HEK293T (cell line): ENCODE measurements at regions not wholly inside any gene's neighbourhood (a gene's known extent, or its start where the extent isn't known, plus 50 kb on each side); places are given as distances from the start of the nearest gene placed in this dataset.

Experiments used
- CTCF ChIA-PET: fragments of 350-600 bp; formaldehyde crosslinking; extraction: SDS; loops from one replicate; lab custom pipeline; 2021; ENCODE audit warnings: antibody characterized with exemption, inconsistent platforms; lab: Yijun Ruan, JAX
- POLR2A ChIA-PET: fragments of 350-600 bp; formaldehyde crosslinking; extraction: SDS; loops from one replicate; lab custom pipeline; 2020; ENCODE audit warnings: antibody characterized with exemption, inconsistent platforms; lab: Yijun Ruan, JAX
- DNase-seq: peaks from one replicate; pipeline ENCODE4 v3.0.0; 2012; ENCODE audit warnings: mixed read lengths; ENCODE audit errors: extremely low spot score
- ARNT ChIP-seq: fragments of 450-650 bp; IDR thresholded peaks from 2 replicates; pipeline ENCODE4 v1.6.1; 2017; ENCODE audit warnings: mild to moderate bottlenecking
- BHLHE40 ChIP-seq: fragments of 450-650 bp; IDR thresholded peaks from 2 replicates; pipeline ENCODE4 v1.6.1; 2016; ENCODE audit warnings: mild to moderate bottlenecking, moderate library complexity, borderline replicate concordance
- CTBP1 ChIP-seq: fragments of 450-650 bp; IDR thresholded peaks from 2 replicates; pipeline ENCODE4 v1.6.1; 2016; ENCODE audit warnings: borderline replicate concordance
- ELF4 ChIP-seq: fragments of 450-650 bp; IDR thresholded peaks from 2 replicates; pipeline ENCODE4 v1.6.1; 2017; ENCODE audit warnings: antibody characterized with exemption
- FOXA1 ChIP-seq: fragments of 450-650 bp; IDR thresholded peaks from 2 replicates; pipeline ENCODE4 v1.6.1; 2016; ENCODE audit warnings: mild to moderate bottlenecking
- FOXK2 ChIP-seq: fragments of 450-650 bp; IDR thresholded peaks from 2 replicates; pipeline ENCODE4 v1.6.1; 2016; ENCODE audit warnings: mild to moderate bottlenecking
- FOXM1 ChIP-seq: fragments of 450-650 bp; IDR thresholded peaks from 2 replicates; pipeline ENCODE4 v1.6.1; 2017; ENCODE audit warnings: mild to moderate bottlenecking, borderline replicate concordance
- HDGF ChIP-seq: fragments of 450-650 bp; IDR thresholded peaks from 2 replicates; pipeline ENCODE4 v1.6.1; 2017; ENCODE audit warnings: antibody characterized with exemption, borderline replicate concordance
- L3MBTL2 ChIP-seq: fragments of 450-650 bp; conservative IDR thresholded peaks from 2 replicates; pipeline ENCODE4 v1.6.1; 2016; ENCODE audit warnings: mild to moderate bottlenecking
- LEF1 ChIP-seq: fragments of 450-650 bp; IDR thresholded peaks from 2 replicates; pipeline ENCODE4 v1.6.1; 2017; ENCODE audit warnings: mild to moderate bottlenecking, borderline replicate concordance
- NFRKB ChIP-seq: fragments of 450-650 bp; IDR thresholded peaks from 2 replicates; pipeline ENCODE4 v1.6.1; 2016; ENCODE audit warnings: mild to moderate bottlenecking, moderate library complexity
- PKNOX1 ChIP-seq: fragments of 450-650 bp; IDR thresholded peaks from 2 replicates; pipeline ENCODE4 v1.6.1; 2016
- SP1 ChIP-seq: fragments of 450-650 bp; IDR thresholded peaks from 2 replicates; pipeline ENCODE4 v1.6.1; 2017
- SUZ12 ChIP-seq: fragments of 450-650 bp; IDR thresholded peaks from 2 replicates; pipeline ENCODE4 v1.6.1; 2016; ENCODE audit warnings: mild to moderate bottlenecking
- TARDBP ChIP-seq: fragments of 450-650 bp; IDR thresholded peaks from 2 replicates; pipeline ENCODE4 v1.6.1; 2016
- ZNF384 ChIP-seq: fragments of 450-650 bp; IDR thresholded peaks from 2 replicates; pipeline ENCODE4 v1.6.1; 2016

GRCh38 chr2:82062463-82062862 lies 1757.9 kb upstream of the LRRTM1 start:
- DNase-seq = no peak
- POLR2A ChIA-PET = no interaction called here
- CTCF ChIA-PET = no interaction called here
- TF ChIP-seq SUZ12 (no peak), NFRKB (no peak), PKNOX1 (no peak), TARDBP (no peak), ZNF384 (no peak), ELF4 (no peak), ARNT (no peak), FOXK2 (no peak), SP1 (no peak), BHLHE40 (no peak), LEF1 (no peak), HDGF (no peak), FOXM1 (no peak)

- no peak for DNase-seq
- ChIA-PET POLR2A (no interaction called here), CTCF (no interaction called here)
- TF ChIP-seq FOXA1 (no peak), FOXK2 (no peak), SUZ12 (no peak), ELF4 (no peak), LEF1 (no peak), CTBP1 (no peak), HDGF (no peak), PKNOX1 (no peak), FOXM1 (no peak), ZNF384 (no peak), SP1 (no peak), NFRKB (no peak)
Measured at GRCh38 chr2:82055846-82056245, 1751.3 kb upstream of the LRRTM1 start.

GRCh38 chr2:82043867-82044266 lies 1739.3 kb upstream of the LRRTM1 start:
- ChIA-PET CTCF (no interaction called here), POLR2A (no interaction called here)
- no peak for TF ChIP-seq SP1
- TF ChIP-seq FOXK2 = no peak
- no peak for TF ChIP-seq CTBP1
- TF ChIP-seq PKNOX1 = no peak
- TF ChIP-seq FOXA1 = no peak
- TF ChIP-seq ELF4 = no peak
- TF ChIP-seq LEF1 = no peak
- no peak for TF ChIP-seq L3MBTL2
- TF ChIP-seq ZNF384 = no peak
- TF ChIP-seq SUZ12 = no peak
- no peak for TF ChIP-seq NFRKB
- TF ChIP-seq ARNT = no peak
- no peak for TF ChIP-seq FOXM1
- no peak for TF ChIP-seq HDGF
- TF ChIP-seq TARDBP = no peak
- no peak for TF ChIP-seq BHLHE40
- no peak for DNase-seq

GRCh38 chr2:82027921-82028615 lies 1723.5 kb upstream of the LRRTM1 start:
- TF ChIP-seq ARNT = no peak
- no peak for TF ChIP-seq CTBP1
- TF ChIP-seq FOXA1 = no peak
- no peak for TF ChIP-seq SUZ12
- no peak for TF ChIP-seq SP1
- no peak for TF ChIP-seq NFRKB
- ChIA-PET POLR2A (no interaction called here), CTCF (no interaction called here)
- DNase-seq = no peak

GRCh38 chr2:82023710-82024109 lies 1719.2 kb upstream of the LRRTM1 start:
- no peak for TF ChIP-seq FOXK2
- TF ChIP-seq BHLHE40 = no peak
- TF ChIP-seq ZNF384 = no peak
- no peak for TF ChIP-seq LEF1
- TF ChIP-seq TARDBP = no peak
- no peak for TF ChIP-seq SP1
- TF ChIP-seq FOXA1 = no peak
- no peak for TF ChIP-seq FOXM1
- no peak for TF ChIP-seq ARNT
- ChIA-PET CTCF (no interaction called here), POLR2A (no interaction called here)
- DNase-seq = no peak

- DNase-seq = no peak
- CTCF ChIA-PET = no interaction called here
- TF ChIP-seq ARNT (no peak), NFRKB (no peak), HDGF (no peak), CTBP1 (no peak)
- POLR2A ChIA-PET = no interaction called here
Measured at GRCh38 chr2:82013641-82014040, 1709.1 kb upstream of the LRRTM1 start.
